NB4 (cell line): ENCODE measurements at regions not wholly inside any gene's neighbourhood (a gene's known extent, or its start where the extent isn't known, plus 50 kb on each side); places are given as distances from the start of the nearest gene placed in this dataset.

Experiments
- CTCF ChIP-seq: IDR thresholded peaks from one replicate; pipeline ENCODE4 v1.5.1; 2012; ENCODE audit warnings: low read depth, low read length
- MYC ChIP-seq: IDR thresholded peaks from 2 replicates; pipeline ENCODE4 v1.6.1; 2011; ENCODE audit warnings: low read depth, low read length
- POLR2A ChIP-seq: IDR thresholded peaks from 2 replicates; pipeline ENCODE4 v1.6.1; 2011; ENCODE audit warnings: mild to moderate bottlenecking; ENCODE audit not compliant: insufficient read length; ENCODE audit errors: extremely low read depth

- TF ChIP-seq POLR2A (no peak), CTCF (no peak), MYC (no peak)
These were observed 269.8 kb downstream of the C16orf95 start for GRCh38 chr16:87047221-87048037.
